NOMO-1 (cell line): ENCODE measurements at regions not wholly inside any gene's neighbourhood (a gene's known extent, or its start where the extent isn't known, plus 50 kb on each side); places are given as distances from the start of the nearest gene placed in this dataset.
"Not testable (repeated sequence)": the region's sequence is repeated elsewhere in the genome, so short reads cannot be mapped to it uniquely, and the experiment has no call there.

ENCODE experiments used
- DNase-seq, 2 experiments: peaks; one replicate each; lab custom pipeline; 2025; ENCODE audit not compliant: unreplicated experiment in 2 of 2; lab: John Stamatoyannopoulos, UW

GRCh38 chr2:57460396-57461276 is 586.0 kb upstream of the VRK2 start:
- no peak for DNase-seq

DNA sequence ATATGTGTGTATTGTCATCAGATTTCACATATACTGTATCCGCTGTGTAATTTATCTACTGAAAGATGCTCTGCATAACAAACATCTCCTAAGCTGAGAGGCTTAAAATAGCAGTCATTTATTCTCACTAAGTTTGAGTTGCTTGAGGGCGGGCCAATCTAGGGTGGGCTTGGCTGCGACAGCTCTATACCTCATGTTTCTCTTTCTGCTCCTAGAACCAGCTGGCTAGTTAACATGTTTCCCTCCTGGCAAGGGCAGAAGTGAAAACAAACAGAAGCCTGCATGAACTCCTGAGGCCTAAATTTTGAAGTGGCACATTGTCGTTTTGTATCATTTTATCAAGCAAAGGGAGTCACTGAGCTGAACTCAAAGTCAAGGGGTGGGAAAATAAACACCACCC is 585.0 kb upstream of the VRK2 start:
- DNase-seq = no peak

DNA sequence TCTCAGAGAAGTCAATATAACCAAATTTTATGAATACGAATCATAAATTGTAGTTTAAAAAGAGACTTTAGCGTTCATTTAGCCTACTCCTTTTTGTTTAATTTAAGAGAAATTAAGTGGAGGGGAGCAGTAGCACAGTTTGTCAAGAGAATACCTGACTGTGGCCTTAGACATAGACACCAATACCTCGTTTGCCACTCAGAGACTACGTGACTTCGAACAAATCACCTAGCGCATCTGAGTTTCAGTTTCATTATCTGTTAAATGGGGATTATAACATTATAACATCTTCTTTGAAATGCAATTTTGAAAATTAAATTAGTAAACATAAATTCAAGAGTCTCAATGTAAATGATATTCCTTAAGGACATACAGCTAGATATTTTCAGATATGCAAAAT is 581.5 kb upstream of the VRK2 start:
- no peak for DNase-seq

- no peak for DNase-seq
These were observed 580.6 kb upstream of the VRK2 start for GRCh38 chr2:57465967-57466366.

DNA sequence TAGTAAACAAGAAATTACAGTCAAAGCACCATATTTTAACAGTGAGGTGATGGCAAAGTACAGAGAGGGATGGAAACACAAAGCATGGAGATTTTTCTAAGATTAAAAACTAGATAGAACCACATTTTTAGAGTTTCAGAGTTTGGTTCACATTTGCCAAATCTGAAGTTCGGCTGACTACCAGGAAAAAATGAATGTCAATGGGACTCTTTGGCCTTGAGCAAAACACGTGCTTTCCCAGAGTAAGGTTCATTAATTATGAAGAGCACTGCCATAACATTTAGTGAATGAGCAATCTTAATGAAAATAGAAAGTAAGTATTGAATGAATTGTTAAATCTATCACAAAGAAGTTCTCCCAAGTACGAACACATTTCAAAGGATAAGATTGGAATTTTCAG is 571.2 kb upstream of the VRK2 start:
- no peak for DNase-seq

DNA sequence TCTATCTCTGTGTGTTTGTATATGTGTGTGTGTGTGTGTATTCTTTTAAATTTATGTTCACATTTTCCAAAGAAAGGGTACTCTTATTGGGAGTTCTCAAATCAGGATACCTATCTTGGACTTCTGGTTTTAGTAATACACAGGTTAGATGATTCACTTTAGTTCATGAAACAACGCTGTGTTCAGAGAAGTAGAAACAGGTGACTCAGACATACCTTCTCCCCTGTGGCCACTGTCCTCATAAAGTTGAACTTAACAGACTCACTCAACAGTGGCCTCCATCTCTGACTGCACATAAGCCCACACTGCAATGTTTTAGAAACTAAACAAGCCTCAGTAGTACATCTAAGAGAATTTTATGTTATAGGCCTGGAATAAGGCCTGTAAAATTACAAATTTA is 566.6 kb upstream of the VRK2 start:
- no peak for DNase-seq

GRCh38 chr2:57488061-57488460 is 558.5 kb upstream of the VRK2 start:
- DNase-seq = no peak

DNA sequence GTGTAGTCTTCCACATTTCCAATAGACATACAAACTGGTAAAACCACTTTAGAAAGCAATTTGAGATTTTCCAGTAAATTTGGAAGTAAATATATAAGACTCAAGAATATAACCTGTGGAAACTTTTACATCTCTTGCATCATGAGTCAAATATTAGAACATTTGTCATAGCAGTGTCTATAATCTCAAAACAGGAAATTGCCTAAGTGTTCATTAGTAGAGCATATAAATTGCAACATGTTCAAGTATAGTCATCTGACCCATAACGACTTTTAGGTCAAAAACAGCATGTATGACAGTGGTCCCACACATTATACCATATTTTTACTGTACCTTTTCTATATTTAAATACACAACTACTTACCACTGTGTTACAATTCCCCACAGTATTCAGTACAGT is 555.9 kb upstream of the VRK2 start:
- peak; percentile 2 to 34 for DNase-seq

DNA sequence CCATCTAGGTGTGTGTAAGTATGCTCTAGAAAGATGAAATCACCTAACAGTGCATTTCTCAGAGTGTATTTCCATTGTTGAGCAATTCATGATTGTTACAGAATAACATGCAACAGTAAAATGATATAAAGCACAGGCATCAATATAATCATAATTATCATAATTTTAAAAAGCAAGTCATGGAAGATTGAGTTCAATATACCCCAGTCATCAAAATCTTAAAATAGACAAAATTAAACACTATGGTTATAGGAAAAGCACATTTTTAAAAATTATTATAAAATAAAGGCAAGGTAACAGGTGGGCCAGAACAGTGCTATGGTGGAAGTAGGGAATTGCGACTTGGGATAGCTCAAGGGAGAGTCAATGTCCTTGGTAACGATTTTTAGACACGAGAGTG is 555.4 kb upstream of the VRK2 start:
- DNase-seq = no peak

- not testable (repeated sequence) for DNase-seq
These were observed 552.6 kb upstream of the VRK2 start for GRCh38 chr2:57493966-57494365.

- DNase-seq = peak; percentile 42 to 69
These were observed 549.0 kb upstream of the VRK2 start for GRCh38 chr2:57497489-57498096.

DNA sequence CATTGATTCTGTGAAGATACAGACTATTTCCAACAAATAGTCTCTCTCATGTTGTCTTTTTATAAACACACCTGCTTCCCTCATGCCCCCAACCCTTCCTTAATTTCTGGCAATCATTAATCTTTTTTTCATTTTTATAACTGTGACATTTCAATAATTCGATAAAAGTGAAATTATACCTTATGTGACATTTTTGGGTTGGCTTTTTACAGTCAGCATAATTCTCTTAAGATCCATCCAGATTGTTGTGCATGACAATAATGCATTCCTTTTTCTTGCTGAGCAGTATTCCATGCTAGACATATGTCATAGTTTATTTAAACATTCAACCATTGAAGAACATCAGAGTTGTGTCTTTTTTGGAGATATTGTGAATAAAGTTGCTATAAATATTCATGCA is 541.8 kb upstream of the VRK2 start:
- no peak for DNase-seq

GRCh38 chr2:57509189-57509588 is 537.4 kb upstream of the VRK2 start:
- no peak for DNase-seq

GRCh38 chr2:57510704-57511103 is 535.9 kb upstream of the VRK2 start:
- DNase-seq = no peak

DNA sequence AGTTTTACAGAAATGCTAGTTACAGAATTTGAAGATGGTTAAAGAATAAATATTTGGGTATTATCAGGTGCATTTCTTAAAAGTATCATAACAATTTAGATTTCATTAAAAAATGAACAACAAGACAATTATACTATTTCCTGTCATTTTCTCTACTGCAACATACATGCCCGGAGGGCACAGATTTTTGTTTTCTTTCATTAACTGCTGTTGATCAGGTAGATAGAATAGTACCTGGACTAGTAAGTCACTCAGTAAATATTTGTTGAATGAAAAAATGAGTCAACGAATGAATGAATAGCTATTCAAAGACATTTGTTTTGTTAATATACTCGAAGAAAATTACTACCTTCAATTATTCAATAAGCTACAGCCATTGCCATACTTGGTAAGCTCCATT is 531.2 kb upstream of the VRK2 start:
- DNase-seq = no peak

DNA sequence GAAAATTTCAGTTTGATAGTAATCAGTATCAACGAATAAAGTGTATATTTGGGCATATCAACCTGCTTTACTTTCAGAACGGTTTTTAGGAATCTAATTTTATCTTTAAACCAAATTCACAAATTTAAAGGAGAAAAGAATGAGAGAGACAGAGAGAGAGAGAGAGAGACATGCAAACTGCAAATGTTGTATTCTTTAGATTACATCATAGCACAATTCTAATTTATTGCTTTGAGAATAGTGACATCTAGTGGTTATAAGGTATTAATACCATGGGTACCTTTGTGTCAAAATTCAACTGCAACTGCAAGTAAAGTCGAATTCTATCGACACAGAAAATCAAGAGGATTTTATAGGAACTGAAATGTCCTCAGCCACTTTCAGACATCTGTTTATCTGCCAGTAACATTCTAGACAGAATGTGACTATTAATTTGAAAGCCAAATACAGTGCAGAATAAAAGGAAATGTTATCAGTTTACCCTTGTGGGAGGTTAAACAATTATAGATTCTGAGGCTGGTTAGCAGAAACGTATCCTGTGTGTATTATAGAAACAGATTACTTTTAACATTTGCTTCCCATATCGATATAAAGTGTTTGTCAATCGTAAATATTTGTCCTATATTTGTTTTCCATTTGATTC is 529.8 kb upstream of the VRK2 start:
- DNase-seq = peak in 1 of 2 experiments; percentile 70

- no peak for DNase-seq
These were observed 523.3 kb upstream of the VRK2 start for GRCh38 chr2:57523304-57523703.

- no peak for DNase-seq
These were observed 518.9 kb upstream of the VRK2 start for GRCh38 chr2:57527685-57528084.

GRCh38 chr2:57528499-57528898 is 518.1 kb upstream of the VRK2 start:
- DNase-seq = no peak

DNA sequence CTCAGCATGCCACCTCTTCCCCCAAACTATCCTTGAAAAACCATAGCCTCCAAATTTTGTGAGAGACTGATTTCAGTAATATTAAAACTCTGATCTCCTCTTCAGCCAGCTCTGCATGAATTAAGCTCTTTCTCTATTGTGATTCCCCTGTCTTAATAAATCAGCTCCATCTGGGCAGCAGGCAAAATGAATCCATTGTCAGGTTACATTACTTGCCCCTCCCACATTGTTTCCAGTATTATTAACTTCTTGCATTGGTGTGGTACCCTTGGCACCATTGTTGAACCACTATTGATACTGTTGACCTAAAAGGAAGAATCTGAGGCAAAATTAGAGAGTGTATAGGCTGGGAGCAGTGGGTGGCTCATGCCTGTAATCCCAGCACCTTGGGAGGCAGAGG is 512.2 kb upstream of the VRK2 start:
- DNase-seq = no peak

GRCh38 chr2:57536535-57537231 is 509.9 kb upstream of the VRK2 start:
- no peak for DNase-seq
